ENCODE measurements at regions not wholly inside any gene's neighbourhood (a gene's known extent, or its start where the extent isn't known, plus 50 kb on each side); places are given as distances from the start of the nearest gene placed in this dataset.

- no peak for TF ChIP-seq CTCF (IDR thresholded peaks at IDR 0.05; ENCODE audit: low read depth, low read length)
- no peak overlapping the region for H3K4me3 ChIP-seq (ENCODE audit: low read depth, low read length)
These were observed 130.3 kb upstream of the DMRT1 start for GRCh38 chr9:710951-711745.

- TF ChIP-seq CTCF (IDR thresholded peaks at IDR 0.05; ENCODE audit: low read depth, low read length) = no peak
- H3K4me3 ChIP-seq (ENCODE audit: low read depth, low read length) = no peak overlapping the region
These were observed 129.5 kb upstream of the DMRT1 start for GRCh38 chr9:711761-712553.

GRCh38 chr9:712643-713042 is 128.9 kb upstream of the DMRT1 start:
- no peak for TF ChIP-seq CTCF (IDR thresholded peaks at IDR 0.05; ENCODE audit: low read depth, low read length)

GRCh38 chr9:713091-713490 is 128.4 kb upstream of the DMRT1 start:
- H3K4me3 ChIP-seq (ENCODE audit: low read depth, low read length) = no peak overlapping the region

More at GRCh38 chr9:712643-713042, 128.9 kb upstream of the DMRT1 start:
- H3K4me3 ChIP-seq (ENCODE audit: low read depth, low read length) = no peak overlapping the region

GRCh38 chr9:714675-715074 is 126.8 kb upstream of the DMRT1 start:
- TF ChIP-seq CTCF (IDR thresholded peaks at IDR 0.05; ENCODE audit: low read depth, low read length) = no peak
- no peak overlapping the region for H3K4me3 ChIP-seq (ENCODE audit: low read depth, low read length)

More at GRCh38 chr9:713091-713490, 128.4 kb upstream of the DMRT1 start:
- TF ChIP-seq CTCF (IDR thresholded peaks at IDR 0.05; ENCODE audit: low read depth, low read length) = no peak

- peak overlapping the region; percentile 23; the same call in 1 of the 2 replicates for H3K4me3 ChIP-seq (ENCODE audit: low read depth, low read length)
- TF ChIP-seq CTCF (IDR thresholded peaks at IDR 0.05; ENCODE audit: low read depth, low read length) = no peak
These were observed 126.2 kb upstream of the DMRT1 start for GRCh38 chr9:715300-715699.
